ENCODE measurements at regions not wholly inside any gene's neighbourhood (a gene's known extent, or its start where the extent isn't known, plus 50 kb on each side); places are given as distances from the start of the nearest gene placed in this dataset.
A peak's percentile ranks its signal among the peaks of the same experiment; 100 is the strongest.

DNA sequence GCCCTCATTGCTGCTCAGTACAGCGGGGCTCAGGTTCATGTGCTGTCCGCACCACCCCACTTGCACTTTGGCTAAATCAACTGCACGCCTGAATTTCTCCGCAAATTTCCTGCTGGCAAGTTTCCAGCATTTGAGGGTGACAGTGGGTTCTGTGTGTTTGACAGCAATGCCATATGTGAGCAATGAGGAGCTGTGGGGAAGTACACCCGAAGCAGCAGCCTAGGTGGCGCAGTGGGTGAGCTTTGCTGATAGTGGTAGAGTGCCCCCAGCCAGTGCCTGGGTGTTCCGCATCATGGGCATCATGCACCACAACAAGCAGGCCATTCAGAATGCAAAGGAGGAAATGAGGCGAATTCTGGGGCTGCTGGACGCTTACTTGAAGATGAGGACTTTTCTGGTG is 103.9 kb upstream of the POT1 start:
- H3K9ac ChIP-seq (ENCODE audit: insufficient read depth in 1 of 2, low read length in 2 of 2): no peak overlapping the region
- no peaks in the 10 kb centered on the region for H3K4me1 ChIP-seq (ENCODE audit: control insufficient read depth in 5 of 5, insufficient read depth in 5 of 5, low read length in 5 of 5)
- H3K9me3 ChIP-seq (ENCODE audit: control insufficient read depth in 4 of 4, insufficient read depth in 3 of 4, low read length in 3 of 4): peaks cover 0 to 4% (median 0%) of the 10 kb centered on the region in 4 donors
- no peaks in the 10 kb centered on the region for H3K36me3 ChIP-seq (ENCODE audit: control insufficient read depth in 4 of 4, insufficient read depth in 4 of 4, low read length in 4 of 4)
- no peaks in the 10 kb centered on the region for H3K27me3 ChIP-seq (ENCODE audit: control insufficient read depth in 3 of 3, insufficient read depth in 3 of 3, low read length in 2 of 3)
- DNase-seq (peak in 1 of 3 donors; percentile 6), ATAC-seq (ENCODE audit: insufficient read depth, low FRiP score) (no peak)
- 75 to 83% methylated on average over 9 of the region's 9 CpGs for WGBS, 2 donors
- H3K27ac ChIP-seq (ENCODE audit: low read depth in 1 of 2, low read length in 1 of 2): no peak overlapping the region
- TF ChIP-seq, protein P1, sequence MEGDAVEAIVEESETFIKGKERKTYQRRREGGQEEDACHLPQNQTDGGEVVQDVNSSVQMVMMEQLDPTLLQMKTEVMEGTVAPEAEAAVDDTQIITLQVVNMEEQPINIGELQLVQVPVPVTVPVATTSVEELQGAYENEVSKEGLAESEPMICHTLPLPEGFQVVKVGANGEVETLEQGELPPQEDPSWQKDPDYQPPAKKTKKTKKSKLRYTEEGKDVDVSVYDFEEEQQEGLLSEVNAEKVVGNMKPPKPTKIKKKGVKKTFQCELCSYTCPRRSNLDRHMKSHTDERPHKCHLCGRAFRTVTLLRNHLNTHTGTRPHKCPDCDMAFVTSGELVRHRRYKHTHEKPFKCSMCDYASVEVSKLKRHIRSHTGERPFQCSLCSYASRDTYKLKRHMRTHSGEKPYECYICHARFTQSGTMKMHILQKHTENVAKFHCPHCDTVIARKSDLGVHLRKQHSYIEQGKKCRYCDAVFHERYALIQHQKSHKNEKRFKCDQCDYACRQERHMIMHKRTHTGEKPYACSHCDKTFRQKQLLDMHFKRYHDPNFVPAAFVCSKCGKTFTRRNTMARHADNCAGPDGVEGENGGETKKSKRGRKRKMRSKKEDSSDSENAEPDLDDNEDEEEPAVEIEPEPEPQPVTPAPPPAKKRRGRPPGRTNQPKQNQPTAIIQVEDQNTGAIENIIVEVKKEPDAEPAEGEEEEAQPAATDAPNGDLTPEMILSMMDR (IDR thresholded peaks at IDR 0.05; ENCODE audit: control extremely low read depth, extremely low read depth): no peak
- no peak overlapping the region for H3K4me3 ChIP-seq

- WGBS, 2 donors: 63 to 64% methylated on average over 4 of the region's 4 CpGs
- ATAC-seq (ENCODE audit: insufficient read depth, low FRiP score): no peak
Measured at GRCh38 chr7:125032943-125033342, 103.3 kb upstream of the POT1 start.

DNA sequence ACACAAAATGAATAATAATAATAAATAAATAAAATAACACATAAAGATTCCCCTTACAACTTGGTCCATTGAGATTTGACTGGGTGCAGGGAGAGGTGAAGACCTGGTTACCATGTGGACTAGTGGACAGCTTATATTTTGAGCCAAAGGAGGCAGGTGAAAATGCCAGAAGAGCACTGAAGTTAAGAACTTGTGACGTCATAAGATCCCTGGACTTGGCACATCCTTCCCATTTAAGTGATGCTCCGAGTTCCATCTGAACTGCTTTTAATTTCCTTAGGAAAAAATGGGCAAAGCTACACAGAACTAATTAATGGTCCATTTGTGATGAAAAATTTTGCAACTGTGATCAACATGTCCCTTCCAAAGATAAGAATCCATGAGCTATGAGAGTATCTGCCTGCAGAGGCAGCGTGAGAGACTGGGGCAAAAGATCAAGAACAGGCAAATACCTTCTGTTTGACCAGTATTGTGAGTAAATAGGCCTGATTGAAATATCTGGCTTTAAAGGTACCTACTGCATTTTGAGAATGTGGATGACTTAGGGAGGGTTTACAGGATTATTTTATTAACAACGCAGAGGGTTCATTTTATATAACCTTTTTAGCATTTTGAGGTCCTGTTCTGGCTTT is 101.2 kb upstream of the POT1 start:
- Histone ChIP-seq H3K27me3 (ENCODE audit: control insufficient read depth in 3 of 3, insufficient read depth in 3 of 3, low read length in 2 of 3) (no peaks in the 10 kb centered on the region), H3K27ac (ENCODE audit: low read depth in 1 of 2, low read length in 1 of 2) (no peak overlapping the region), H3K9me3 (ENCODE audit: control insufficient read depth in 4 of 4, insufficient read depth in 3 of 4, low read length in 3 of 4) (peaks cover 0 to 4% (median 0%) of the 10 kb centered on the region in 4 donors), H3K36me3 (ENCODE audit: control insufficient read depth in 4 of 4, insufficient read depth in 4 of 4, low read length in 4 of 4) (no peaks in the 10 kb centered on the region), H3K4me1 (ENCODE audit: control insufficient read depth in 5 of 5, insufficient read depth in 5 of 5, low read length in 5 of 5) (no peaks in the 10 kb centered on the region), H3K4me3 (no peak overlapping the region), H3K9ac (ENCODE audit: insufficient read depth in 1 of 2, low read length in 2 of 2) (no peak overlapping the region)
- WGBS, 2 donors: 83 to 91% methylated on average over 4 of the region's 4 CpGs
- DNase-seq (no peak), ATAC-seq (ENCODE audit: insufficient read depth, low FRiP score) (no peak)
- TF ChIP-seq, protein P1 (IDR thresholded peaks at IDR 0.05; ENCODE audit: control extremely low read depth, extremely low read depth): no peak

More at GRCh38 chr7:125032943-125033342, 103.3 kb upstream of the POT1 start:
- no peaks in the 10 kb centered on the region for H3K27me3 ChIP-seq (ENCODE audit: control insufficient read depth in 3 of 3, insufficient read depth in 3 of 3, low read length in 2 of 3)
- no peaks in the 10 kb centered on the region for H3K36me3 ChIP-seq (ENCODE audit: control insufficient read depth in 4 of 4, insufficient read depth in 4 of 4, low read length in 4 of 4)
- TF ChIP-seq, protein P1 (IDR thresholded peaks at IDR 0.05; ENCODE audit: control extremely low read depth, extremely low read depth): no peak
- H3K4me3 ChIP-seq: no peak overlapping the region
- DNase-seq: peak in 1 of 3 donors; percentile 3
- peaks cover 0 to 4% (median 0%) of the 10 kb centered on the region in 4 donors for H3K9me3 ChIP-seq (ENCODE audit: control insufficient read depth in 4 of 4, insufficient read depth in 3 of 4, low read length in 3 of 4)
- H3K9ac ChIP-seq (ENCODE audit: insufficient read depth in 1 of 2, low read length in 2 of 2): no peak overlapping the region
- no peaks in the 10 kb centered on the region for H3K4me1 ChIP-seq (ENCODE audit: control insufficient read depth in 5 of 5, insufficient read depth in 5 of 5, low read length in 5 of 5)
- no peak overlapping the region for H3K27ac ChIP-seq (ENCODE audit: low read depth in 1 of 2, low read length in 1 of 2)

DNA sequence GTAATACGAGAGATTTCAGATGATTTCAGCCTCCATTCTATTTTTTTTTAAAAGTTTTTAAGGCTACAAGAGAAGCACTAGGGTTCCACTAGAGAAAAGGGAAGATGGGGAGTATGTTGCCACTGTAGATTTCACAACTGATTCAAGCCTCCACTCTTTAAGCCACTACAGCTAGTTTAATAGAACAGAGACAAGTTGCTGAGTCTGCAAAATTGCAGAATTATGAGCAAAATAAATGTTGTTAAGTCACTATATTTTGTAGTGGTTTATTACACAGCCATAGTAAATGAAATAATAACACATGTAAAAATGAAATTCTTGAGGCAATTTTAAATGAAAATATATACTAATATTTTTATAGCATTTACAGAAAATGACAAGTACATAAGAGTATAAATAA is 96.0 kb upstream of the POT1 start:
- DNase-seq (no peak), ATAC-seq (ENCODE audit: insufficient read depth, low FRiP score) (no peak)
- Histone ChIP-seq H3K27ac (ENCODE audit: low read depth in 1 of 2, low read length in 1 of 2) (no peak overlapping the region), H3K27me3 (ENCODE audit: control insufficient read depth in 3 of 3, insufficient read depth in 3 of 3, low read length in 2 of 3) (no peaks in the 10 kb centered on the region), H3K9ac (ENCODE audit: insufficient read depth in 1 of 2, low read length in 2 of 2) (no peak overlapping the region), H3K9me3 (ENCODE audit: control insufficient read depth in 4 of 4, insufficient read depth in 3 of 4, low read length in 3 of 4) (peaks cover 0 to 3% (median 0%) of the 10 kb centered on the region in 4 donors), H3K36me3 (ENCODE audit: control insufficient read depth in 4 of 4, insufficient read depth in 4 of 4, low read length in 4 of 4) (no peaks in the 10 kb centered on the region), H3K4me3 (no peak overlapping the region), H3K4me1 (ENCODE audit: control insufficient read depth in 5 of 5, insufficient read depth in 5 of 5, low read length in 5 of 5) (no peaks in the 10 kb centered on the region)
- TF ChIP-seq, protein P1 (IDR thresholded peaks at IDR 0.05; ENCODE audit: control extremely low read depth, extremely low read depth): no peak
- 71 to 82% methylated on average over 1 of the region's 1 CpG for WGBS, 2 donors

All from lung (tissue), 11 donors.